22Rv1 (cell line): ENCODE measurements at regions not wholly inside any gene's neighbourhood (a gene's known extent, or its start where the extent isn't known, plus 50 kb on each side); places are given as distances from the start of the nearest gene placed in this dataset.

Experiments used
- H3K27ac ChIP-seq: fragments of 450-650 bp; 2 replicates; pipeline ENCODE4 v1.5.1; 2017
- CTCF ChIP-seq: fragments of 450-650 bp; IDR thresholded peaks from 2 replicates; pipeline ENCODE4 v1.5.1; 2017; ENCODE audit warnings: mild to moderate bottlenecking
- ZFX ChIP-seq: fragments of 450-650 bp; IDR thresholded peaks from 2 replicates; pipeline ENCODE4 v1.6.1; 2017; ENCODE audit warnings: antibody characterized with exemption, borderline replicate concordance

GRCh38 chr2:136247204-136247950 is 129.4 kb upstream of the CXCR4 start:
- no peak overlapping the region for H3K27ac ChIP-seq
- no peak for TF ChIP-seq CTCF
- no peak for TF ChIP-seq ZFX

- H3K27ac ChIP-seq, result no peak overlapping the region
- no peak for TF ChIP-seq CTCF
- TF ChIP-seq ZFX, result no peak
These were observed 128.2 kb upstream of the CXCR4 start for GRCh38 chr2:136246086-136246669.

GRCh38 chr2:136245211-136245610 is 127.3 kb upstream of the CXCR4 start:
- TF ChIP-seq ZFX (no peak), CTCF (no peak)
- H3K27ac ChIP-seq, result no peak overlapping the region

GRCh38 chr2:136244536-136244885 is 126.6 kb upstream of the CXCR4 start:
- H3K27ac ChIP-seq, result no peak overlapping the region
- TF ChIP-seq ZFX (no peak), CTCF (no peak)

GRCh38 chr2:136243638-136244535 is 125.9 kb upstream of the CXCR4 start:
- no peak for TF ChIP-seq ZFX
- no peak for TF ChIP-seq CTCF
- H3K27ac ChIP-seq, result no peak overlapping the region

GRCh38 chr2:136242687-136243277 is 124.8 kb upstream of the CXCR4 start:
- no peak overlapping the region for H3K27ac ChIP-seq
- TF ChIP-seq ZFX (no peak), CTCF (no peak)

- TF ChIP-seq CTCF (no peak), ZFX (no peak)
- H3K27ac ChIP-seq, result no peak overlapping the region
These were observed 124.2 kb upstream of the CXCR4 start for GRCh38 chr2:136242100-136242499.
